Rectal smooth muscle tissue (tissue), 1 donor: ENCODE measurements at regions not wholly inside any gene's neighbourhood (a gene's known extent, or its start where the extent isn't known, plus 50 kb on each side); places are given as distances from the start of the nearest gene placed in this dataset.

Source experiments
- H3K27ac ChIP-seq: one replicate; pipeline ENCODE4 v1.7.0; 2013; ENCODE audit warnings: low read depth, low read length, inconsistent platforms
- H3K27me3 ChIP-seq: one replicate; pipeline ENCODE4 v1.7.0; 2013; ENCODE audit warnings: low read length; ENCODE audit not compliant: control insufficient read depth, insufficient read depth
- H3K36me3 ChIP-seq: one replicate; pipeline ENCODE4 v1.7.0; 2013; ENCODE audit warnings: low read length; ENCODE audit not compliant: control insufficient read depth, insufficient read depth
- H3K4me1 ChIP-seq: one replicate; pipeline ENCODE4 v1.7.0; 2013; ENCODE audit warnings: low read length; ENCODE audit not compliant: control insufficient read depth, insufficient read depth
- H3K4me3 ChIP-seq: one replicate; pipeline ENCODE4 v1.7.0; 2013; ENCODE audit warnings: low read length
- H3K9ac ChIP-seq: one replicate; pipeline ENCODE4 v1.7.0; 2013; ENCODE audit warnings: low read length

- H3K27me3 ChIP-seq: no peaks in the 10 kb centered on the region
- no peaks in the 10 kb centered on the region for H3K36me3 ChIP-seq
- no peaks in the 10 kb centered on the region for H3K4me1 ChIP-seq
- no peak overlapping the region for H3K27ac ChIP-seq
- H3K4me3 ChIP-seq: no peak overlapping the region
- H3K9ac ChIP-seq: no peak overlapping the region
These were observed 71.6 kb upstream of the C1orf21 start for GRCh38 chr1:184315254-184315653.

- Histone ChIP-seq H3K27me3 (no peaks in the 10 kb centered on the region), H3K4me1 (no peaks in the 10 kb centered on the region), H3K9ac (no peak overlapping the region), H3K27ac (no peak overlapping the region), H3K36me3 (no peaks in the 10 kb centered on the region), H3K4me3 (no peak overlapping the region)
These were observed 67.0 kb upstream of the C1orf21 start for GRCh38 chr1:184319879-184320278.

GRCh38 chr1:184322253-184322652 lies 64.6 kb upstream of the C1orf21 start:
- Histone ChIP-seq H3K4me1 (no peaks in the 10 kb centered on the region), H3K9ac (no peak overlapping the region), H3K4me3 (no peak overlapping the region), H3K36me3 (no peaks in the 10 kb centered on the region), H3K27ac (no peak overlapping the region), H3K27me3 (no peaks in the 10 kb centered on the region)

- Histone ChIP-seq H3K9ac (no peak overlapping the region), H3K27ac (no peak overlapping the region), H3K4me3 (no peak overlapping the region), H3K36me3 (no peaks in the 10 kb centered on the region), H3K4me1 (no peaks in the 10 kb centered on the region), H3K27me3 (no peaks in the 10 kb centered on the region)
These were observed 61.9 kb upstream of the C1orf21 start for GRCh38 chr1:184324972-184325371.

GRCh38 chr1:184326278-184326677 lies 60.6 kb upstream of the C1orf21 start:
- H3K27ac ChIP-seq: no peak overlapping the region
- H3K27me3 ChIP-seq: no peaks in the 10 kb centered on the region
- no peak overlapping the region for H3K9ac ChIP-seq
- no peaks in the 10 kb centered on the region for H3K4me1 ChIP-seq
- no peaks in the 10 kb centered on the region for H3K36me3 ChIP-seq
- H3K4me3 ChIP-seq: no peak overlapping the region

- no peaks in the 10 kb centered on the region for H3K4me1 ChIP-seq
- no peak overlapping the region for H3K4me3 ChIP-seq
- H3K27me3 ChIP-seq: no peaks in the 10 kb centered on the region
- no peaks in the 10 kb centered on the region for H3K36me3 ChIP-seq
- no peak overlapping the region for H3K9ac ChIP-seq
- H3K27ac ChIP-seq: no peak overlapping the region
These were observed 57.4 kb upstream of the C1orf21 start for GRCh38 chr1:184329245-184329953.

GRCh38 chr1:184329962-184330868 lies 56.6 kb upstream of the C1orf21 start:
- H3K27me3 ChIP-seq: no peaks in the 10 kb centered on the region
- H3K4me1 ChIP-seq: no peaks in the 10 kb centered on the region
- no peak overlapping the region for H3K27ac ChIP-seq
- no peak overlapping the region for H3K4me3 ChIP-seq
- no peak overlapping the region for H3K9ac ChIP-seq
- no peaks in the 10 kb centered on the region for H3K36me3 ChIP-seq

- Histone ChIP-seq H3K36me3 (no peaks in the 10 kb centered on the region), H3K9ac (no peak overlapping the region), H3K27me3 (no peaks in the 10 kb centered on the region), H3K27ac (no peak overlapping the region), H3K4me3 (no peak overlapping the region), H3K4me1 (no peaks in the 10 kb centered on the region)
These were observed 56.0 kb upstream of the C1orf21 start for GRCh38 chr1:184330875-184331274.
